Endothelial cell of umbilical vein (primary cell): ENCODE measurements at regions not wholly inside any gene's neighbourhood (a gene's known extent, or its start where the extent isn't known, plus 50 kb on each side); places are given as distances from the start of the nearest gene placed in this dataset.

ENCODE experiments used
- BruUV-seq: library from RNA; stranded (reverse); fragments of 400-500 nt; replicated peaks from 2 replicates; lab custom pipeline; 2021; lab: Mats Ljungman, UMichigan
- CTCF ChIA-PET: fragments of 300-600, 350-600 bp; sonication (Branson Sonifier 250); formaldehyde crosslinking; loops from one replicate; lab custom pipeline; 2021; ENCODE audit warnings: antibody characterized with exemption, inconsistent platforms; lab: Charles Lee
- POLR2A ChIA-PET: fragments of 300-600, 350-600 bp; sonication (Branson Sonifier 250); formaldehyde crosslinking; loops from one replicate; lab custom pipeline; 2021; ENCODE audit warnings: antibody characterized with exemption, inconsistent platforms; lab: Charles Lee
- DNase-seq: peaks from one replicate; pipeline ENCODE4 v3.0.0-alpha.2; 2011; ENCODE audit warnings: low read depth, low spot score
- FAIRE-seq: peaks from 2 replicates; lab custom pipeline; 2011; peaks lifted over from hg19 to GRCh38; lab: Jason Lieb, UNC
- H2AFZ ChIP-seq: 2 replicates; pipeline ENCODE4 v1.6.0; 2012; ENCODE audit warnings: low read depth, low read length, control low read depth, inconsistent platforms
- H3K27ac ChIP-seq: 2 replicates; pipeline ENCODE4 v1.5.1; 2011; ENCODE audit warnings: low read depth, mild to moderate bottlenecking, control low read depth, low read length, moderate library complexity; ENCODE audit not compliant: insufficient read depth
- H3K27me3 ChIP-seq, 2 experiments: 2 replicates each; pipeline versions ENCODE4 v1.6.0 to v1.6.1; 2011; ENCODE audit warnings: low read length in 2 of 2, mixed read lengths in 1 of 2; ENCODE audit not compliant: control insufficient read depth in 2 of 2, insufficient read depth in 2 of 2
- H3K36me3 ChIP-seq, 2 experiments: 2 replicates in 1 of 2; 3 replicates in 1 of 2; pipeline ENCODE4 v1.5.1; 2011; ENCODE audit warnings: low read length in 2 of 2, mild to moderate bottlenecking in 1 of 2, moderate library complexity in 1 of 2; ENCODE audit not compliant: control insufficient read depth in 2 of 2, insufficient read depth in 2 of 2; ENCODE audit errors: extremely low read depth in 1 of 2
- H3K4me1 ChIP-seq: 3 replicates; pipeline ENCODE4 v1.5.1; 2011; ENCODE audit warnings: mild to moderate bottlenecking, low read length; ENCODE audit not compliant: control insufficient read depth, insufficient read depth; ENCODE audit errors: extremely low read depth
- H3K4me2 ChIP-seq: 2 replicates; pipeline ENCODE4 v1.6.1; 2011; ENCODE audit warnings: low read length, control low read depth, mixed read lengths; ENCODE audit not compliant: insufficient read depth
- H3K4me3 ChIP-seq, 3 experiments: fragments of 200-600 bp in 1 of 3; sonication (generic), shearing (Covaris generic) in 1 of 3; replicated peaks in 1 of 3; 2 replicates each; pipeline ENCODE4 v1.5.1; 2011 to 2016; ENCODE audit warnings: control low read depth in 3 of 3, low read length in 3 of 3, mild to moderate bottlenecking in 2 of 3, inconsistent platforms in 1 of 3, low read depth in 1 of 3, moderate library complexity in 1 of 3; ENCODE audit not compliant: insufficient read depth in 1 of 3
- H3K79me2 ChIP-seq: 2 replicates; pipeline ENCODE4 v1.6.0; 2012; ENCODE audit warnings: low read length, inconsistent platforms; ENCODE audit not compliant: control insufficient read depth, insufficient read depth
- H3K9ac ChIP-seq: replicated peaks from 2 replicates; pipeline ENCODE3; 2011; ENCODE audit warnings: low read length, control low read depth; ENCODE audit not compliant: insufficient read depth; ENCODE audit errors: extremely low read depth
- H3K9me1 ChIP-seq: replicated peaks from 3 replicates; pipeline ENCODE4 v1.6.0; 2011; ENCODE audit warnings: mild to moderate bottlenecking, low read length; ENCODE audit not compliant: control insufficient read depth, insufficient read depth; ENCODE audit errors: extremely low read depth
- H3K9me3 ChIP-seq: replicated peaks from 2 replicates; pipeline ENCODE4 v1.5.1; 2012; ENCODE audit warnings: low read length, inconsistent platforms; ENCODE audit not compliant: control insufficient read depth, insufficient read depth
- H4K20me1 ChIP-seq: replicated peaks from 2 replicates; pipeline ENCODE3; 2011; ENCODE audit warnings: mild to moderate bottlenecking, low read length; ENCODE audit not compliant: control insufficient read depth, insufficient read depth; ENCODE audit errors: extremely low read depth
- CTCF ChIP-seq, 2 donors: IDR thresholded peaks; 1 replicate in 1 of 2; 2 replicates in 1 of 2; pipeline ENCODE4 v1.5.1; 2011; ENCODE audit warnings: low read length in 2 of 2, mild to moderate bottlenecking in 2 of 2, moderate library complexity in 2 of 2, control low read depth in 1 of 2, inconsistent platforms in 1 of 2, low read depth in 1 of 2; ENCODE audit not compliant: insufficient read depth in 1 of 2; ENCODE audit errors: extremely low read depth in 1 of 2
- EZH2 ChIP-seq: IDR thresholded peaks from 2 replicates; pipeline ENCODE4 v1.6.1; 2012; ENCODE audit warnings: borderline replicate concordance, low read depth, mild to moderate bottlenecking, moderate library complexity, low read length, inconsistent platforms; ENCODE audit not compliant: severe bottlenecking
- FOS ChIP-seq: IDR thresholded peaks from 2 replicates; pipeline ENCODE4 v1.6.1; 2011; ENCODE audit warnings: mild to moderate bottlenecking, low read length, moderate library complexity, borderline replicate concordance; ENCODE audit not compliant: insufficient read depth
- GATA2 ChIP-seq: IDR thresholded peaks from 2 replicates; pipeline ENCODE4 v1.7.0; 2011; ENCODE audit warnings: low read depth, mild to moderate bottlenecking, moderate library complexity, mixed read lengths, low read length; ENCODE audit not compliant: insufficient read length, insufficient read depth
- JUN ChIP-seq: IDR thresholded peaks from 2 replicates; pipeline ENCODE4 v1.6.1; 2011; ENCODE audit warnings: borderline replicate concordance, low read depth; ENCODE audit not compliant: insufficient read length, insufficient read depth
- MYC ChIP-seq: IDR thresholded peaks from one replicate; pipeline ENCODE4 v1.6.1; 2011; ENCODE audit warnings: mild to moderate bottlenecking, low read depth, low read length
- POLR2A ChIP-seq: IDR thresholded peaks from 2 replicates; pipeline ENCODE4 v1.6.1; 2012; ENCODE audit warnings: low read depth, mild to moderate bottlenecking, control low read depth, low read length
- POLR2AphosphoS5 ChIP-seq: IDR thresholded peaks from 2 replicates; pipeline ENCODE4 v1.6.1; 2012; ENCODE audit warnings: low read depth, mild to moderate bottlenecking, control low read depth, low read length, moderate library complexity; ENCODE audit not compliant: insufficient read depth
- dilution Hi-C: fragments of 300-500 bp; cut with MboI; formaldehyde crosslinking; loops from one replicate; pipeline ENCODE4 v1.15.0; 2019; ENCODE audit warnings: low sequenced_read_pairs; ENCODE audit not compliant: extremely low pct_ligation_motif_present
- intact Hi-C: fragments of 100-400 bp; cut with micrococcal nuclease; formaldehyde crosslinking; loops from one replicate; pipeline ENCODE4 v1.10.0; 2022
- TF ChIP-seq, protein P1 (sequence below): IDR thresholded peaks from 2 replicates; pipeline ENCODE4 v1.6.1; 2011; ENCODE audit not compliant: insufficient read depth, insufficient read length

DNA sequence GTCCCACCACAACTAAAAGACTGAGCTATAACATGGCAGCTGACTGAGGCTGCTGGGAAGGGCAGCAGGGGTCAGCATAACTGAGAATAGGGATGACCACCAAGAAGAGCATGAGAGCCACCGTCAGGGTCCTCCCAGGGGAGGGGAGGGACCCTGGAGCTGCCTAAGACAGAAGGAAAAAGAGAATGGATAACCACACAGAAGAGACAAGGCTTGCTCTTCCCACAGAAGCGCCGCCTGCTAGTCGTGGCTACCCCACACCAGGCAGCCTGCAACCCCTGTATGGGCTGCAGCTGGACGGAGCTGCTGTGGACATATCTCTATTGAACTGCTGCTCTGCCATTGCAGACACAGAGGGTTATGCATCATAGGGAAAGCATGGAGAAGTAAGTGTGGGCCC, 132.0 kb upstream of the CHD6 start:
- dilution Hi-C loops (no loop called here), intact Hi-C loops (no loop called here)
- TF ChIP-seq POLR2AphosphoS5 (no peak), CTCF (IDR thresholded peaks at IDR 0.05; ENCODE audit: extremely low read depth in 1 of 2, insufficient read depth in 1 of 2, low read depth in 1 of 2, low read length in 2 of 2) (no peak), EZH2 (no peak), GATA2 (no peak), MYC (no peak), FOS (no peak), POLR2A (no peak), JUN (no peak)
- TF ChIP-seq, protein P1, sequence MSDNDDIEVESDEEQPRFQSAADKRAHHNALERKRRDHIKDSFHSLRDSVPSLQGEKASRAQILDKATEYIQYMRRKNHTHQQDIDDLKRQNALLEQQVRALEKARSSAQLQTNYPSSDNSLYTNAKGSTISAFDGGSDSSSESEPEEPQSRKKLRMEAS: no peak

More for the DNA sequence above, 132.0 kb upstream of the CHD6 start:
- no peaks in the 10 kb centered on the region for H3K36me3 ChIP-seq
- no peak overlapping the region for H3K9ac ChIP-seq
- H4K20me1 ChIP-seq: no peaks in the 10 kb centered on the region
- H3K4me3 ChIP-seq: no peak overlapping the region
- no peaks in the 10 kb centered on the region for H3K4me1 ChIP-seq
- ChIA-PET POLR2A (no interaction called here), CTCF (interaction anchor here (1.1 kb wide), 2 partner anchors 11 to 15 kb away, joined by 3 to 4 read pairs; no protein-coding TSS in a partner anchor)
- H3K27ac ChIP-seq: no peak overlapping the region
- no TSS peak for BruUV-seq
- H3K9me3 ChIP-seq: no peaks in the 10 kb centered on the region
- DNase-seq (no peak), FAIRE-seq (no peak)
- no peaks in the 10 kb centered on the region for H3K27me3 ChIP-seq
- no peak overlapping the region for H2AFZ ChIP-seq
- no peaks in the 10 kb centered on the region for H3K9me1 ChIP-seq
- H3K4me2 ChIP-seq: no peak overlapping the region
- H3K79me2 ChIP-seq: no peaks in the 10 kb centered on the region
